Endodermal cell (in vitro differentiated cells): ENCODE measurements at regions not wholly inside any gene's neighbourhood (a gene's known extent, or its start where the extent isn't known, plus 50 kb on each side); places are given as distances from the start of the nearest gene placed in this dataset.

Source experiments
- DNase-seq: peaks from one replicate; pipeline ENCODE4 v3.0.0-alpha.2; 2017
- H3K27ac ChIP-seq: 2 replicates; pipeline ENCODE4 v1.5.1; 2013; ENCODE audit warnings: mild to moderate bottlenecking, low read depth, low read length, moderate library complexity
- H3K27me3 ChIP-seq: 2 replicates; pipeline ENCODE4 v1.6.1; 2013; ENCODE audit warnings: mild to moderate bottlenecking, low read length, moderate library complexity; ENCODE audit not compliant: insufficient read depth, control insufficient read depth, poor library complexity, severe bottlenecking
- H3K36me3 ChIP-seq: 2 replicates; pipeline ENCODE4 v1.7.0; 2013; ENCODE audit warnings: mild to moderate bottlenecking, low read length, moderate library complexity; ENCODE audit not compliant: control insufficient read depth, insufficient read depth
- H3K4me1 ChIP-seq: one replicate; pipeline ENCODE4 v1.7.0; 2013; ENCODE audit warnings: low read length; ENCODE audit not compliant: control insufficient read depth, insufficient read depth
- H3K4me3 ChIP-seq: 2 replicates; pipeline ENCODE4 v1.5.1; 2013; ENCODE audit warnings: mild to moderate bottlenecking, low read length, moderate library complexity
- H3K9ac ChIP-seq: 2 replicates; pipeline ENCODE4 v1.6.1; 2013; ENCODE audit warnings: mild to moderate bottlenecking, low read length, moderate library complexity; ENCODE audit not compliant: poor library complexity, severe bottlenecking; ENCODE audit errors: extremely low read depth
- H3K9me3 ChIP-seq: 2 replicates; pipeline ENCODE4 v1.6.1; 2013; ENCODE audit warnings: mild to moderate bottlenecking, low read length, moderate library complexity; ENCODE audit not compliant: control insufficient read depth
- H3K27ac Mint-ChIP-seq: 2 replicates; pipeline ENCODE4 v1.8.0; 2020; ENCODE audit warnings: mixed read lengths
- H3K27me3 Mint-ChIP-seq: 2 replicates; pipeline ENCODE4 v1.8.0; 2021; ENCODE audit warnings: mild to moderate bottlenecking, mixed read lengths; ENCODE audit not compliant: insufficient read depth
- H3K36me3 Mint-ChIP-seq: 2 replicates; pipeline ENCODE4 v1.8.0; 2020; ENCODE audit warnings: low read depth, mixed read lengths
- H3K4me1 Mint-ChIP-seq: 2 replicates; pipeline ENCODE4 v1.8.0; 2020; ENCODE audit warnings: mixed read lengths
- H3K4me3 Mint-ChIP-seq: 2 replicates; pipeline ENCODE4 v1.8.0; 2020; ENCODE audit warnings: mild to moderate bottlenecking, moderate library complexity, mixed read lengths
- H3K9me3 Mint-ChIP-seq: 2 replicates; pipeline ENCODE4 v1.8.0; 2020; ENCODE audit warnings: mild to moderate bottlenecking, mixed read lengths
- CTCF ChIP-seq: fragments of 200-600 bp; sonication (generic); conservative IDR thresholded peaks from 2 replicates; pipeline ENCODE4 v1.5.0; 2021; ENCODE audit warnings: antibody characterized with exemption, mild to moderate bottlenecking
- WGBS, 2 experiments: methylation state at CpG; one replicate each; pipeline versions ENCODE4 v1.1.5 to v1.1.7; 2013; ENCODE audit warnings: missing lambda C conversion rate in 2 of 2, mixed read lengths in 1 of 2; ENCODE audit not compliant: insufficient coverage in 1 of 2, insufficient read length in 1 of 2; 5-methylcytosine and 5-hydroxymethylcytosine counted together

- H3K4me3 ChIP-seq, result no peak overlapping the region
- Mint-ChIP-seq H3K4me1 (peaks cover 32% of the 10 kb centered on the region), H3K4me3 (no peak overlapping the region), H3K27me3 (peaks cover 12% of the 10 kb centered on the region), H3K36me3 (no peaks in the 10 kb centered on the region), H3K9me3 (no peaks in the 10 kb centered on the region), H3K27ac (no peak overlapping the region)
- no peaks in the 10 kb centered on the region for H3K9me3 ChIP-seq
- peaks cover 20% of the 10 kb centered on the region for H3K27me3 ChIP-seq
- H3K27ac ChIP-seq, result no peak overlapping the region
- TF ChIP-seq CTCF, result no peak
- no peaks in the 10 kb centered on the region for H3K36me3 ChIP-seq
- H3K4me1 ChIP-seq, result peaks cover 7% of the 10 kb centered on the region
- DNase-seq, result no peak
- no peak overlapping the region for H3K9ac ChIP-seq
These were observed 145.9 kb upstream of the NOCT start for GRCh38 chr4:138869631-138870030.

GRCh38 chr4:138869165-138869564 lies 146.4 kb upstream of the NOCT start:
- H3K4me3 ChIP-seq, result no peak overlapping the region
- Mint-ChIP-seq H3K9me3 (peaks cover 1% of the 10 kb centered on the region), H3K27ac (no peak overlapping the region), H3K36me3 (no peaks in the 10 kb centered on the region), H3K4me1 (peaks cover 36% of the 10 kb centered on the region), H3K27me3 (peaks cover 8% of the 10 kb centered on the region), H3K4me3 (no peak overlapping the region)
- DNase-seq, result no peak
- WGBS, 2 experiments, result 100% methylated on average over 1 of the region's 1 CpG; no CpG with 5 or more reads in 1 of the 2 experiments
- peaks cover 12% of the 10 kb centered on the region for H3K4me1 ChIP-seq
- no peaks in the 10 kb centered on the region for H3K36me3 ChIP-seq
- peaks cover 15% of the 10 kb centered on the region for H3K27me3 ChIP-seq
- no peaks in the 10 kb centered on the region for H3K9me3 ChIP-seq
- no peak overlapping the region for H3K9ac ChIP-seq
- H3K27ac ChIP-seq, result no peak overlapping the region
- TF ChIP-seq CTCF, result no peak

GRCh38 chr4:138868562-138868961 lies 147.0 kb upstream of the NOCT start:
- no peak for DNase-seq
- 84 to 87% methylated on average over 2 to 3 of the region's 3 CpGs for WGBS, 2 experiments
- H3K4me1 ChIP-seq, result peaks cover 12% of the 10 kb centered on the region
- H3K4me3 ChIP-seq, result no peak overlapping the region
- H3K36me3 Mint-ChIP-seq, result no peaks in the 10 kb centered on the region
- no peak for TF ChIP-seq CTCF
- H3K9me3 ChIP-seq, result no peaks in the 10 kb centered on the region
- H3K27me3 Mint-ChIP-seq, result peaks cover 3% of the 10 kb centered on the region
- no peak overlapping the region for H3K27ac Mint-ChIP-seq
- H3K36me3 ChIP-seq, result no peaks in the 10 kb centered on the region
- peaks cover 36% of the 10 kb centered on the region for H3K4me1 Mint-ChIP-seq
- H3K27ac ChIP-seq, result no peak overlapping the region
- peaks cover 2% of the 10 kb centered on the region for H3K9me3 Mint-ChIP-seq
- peaks cover 9% of the 10 kb centered on the region for H3K27me3 ChIP-seq
- H3K4me3 Mint-ChIP-seq, result no peak overlapping the region
- no peak overlapping the region for H3K9ac ChIP-seq
